ENCODE measurements at regions not wholly inside any gene's neighbourhood (a gene's known extent, or its start where the extent isn't known, plus 50 kb on each side); places are given as distances from the start of the nearest gene placed in this dataset.

GRCh38 chr12:90631591-90632212 is 323.3 kb downstream of the CCER1 start (continued):
- no peak for TF ChIP-seq ZNF687 (IDR thresholded peaks at IDR 0.05)

- SMC1A ChIA-PET (ENCODE audit: uncharacterized antibody, unreplicated experiment) = no interaction called here
- no peak for ATAC-seq
- intact Hi-C loops (cut with micrococcal nuclease; ENCODE audit: unreplicated experiment) = no loop called here
- TF ChIP-seq JUND (IDR thresholded peaks at IDR 0.05; ENCODE audit: low read depth, low read length) (no peak), SMARCA5 (IDR thresholded peaks at IDR 0.05) (no peak), ZBTB40 (IDR thresholded peaks at IDR 0.05; ENCODE audit: borderline replicate concordance) (no peak), MAX (IDR thresholded peaks at IDR 0.05; ENCODE audit: low read depth, low read length) (no peak), HDAC2 (IDR thresholded peaks at IDR 0.05) (no peak), LARP7 (IDR thresholded peaks at IDR 0.05) (no peak), USF2 (IDR thresholded peaks at IDR 0.05; ENCODE audit: borderline replicate concordance, low read depth, low read length) (no peak), RELA (IDR thresholded peaks at IDR 0.05; ENCODE audit: borderline replicate concordance, partially characterized antibody) (no peak), EZH2 (IDR thresholded peaks at IDR 0.05; ENCODE audit: borderline replicate concordance, control insufficient read depth, low read depth, low read length) (no peak), TAF1 (IDR thresholded peaks at IDR 0.05; ENCODE audit: borderline replicate concordance, low read depth, low read length) (no peak), SP1 (IDR thresholded peaks at IDR 0.05; ENCODE audit: low read depth, low read length) (no peak)
These were observed 325.0 kb downstream of the CCER1 start for GRCh38 chr12:90630006-90630405.

More at GRCh38 chr12:90630006-90630405, 325.0 kb downstream of the CCER1 start:
- RAD21 ChIA-PET (ENCODE audit: unreplicated experiment) = no interaction called here
- no peaks in the 10 kb centered on the region for H4K20me1 ChIP-seq (ENCODE audit: control insufficient read depth, insufficient read depth)
- H3K27me3 ChIP-seq (replicated peaks in 1 of 2; ENCODE audit: control insufficient read depth in 2 of 2, insufficient read depth in 2 of 2, low read length in 1 of 2) = no peaks in the 10 kb centered on the region
- H3K9me3 ChIP-seq (replicated peaks; ENCODE audit: control insufficient read depth, insufficient read depth, low read length) = no peaks in the 10 kb centered on the region
- DNase-seq (ENCODE audit: low read depth, low spot score) (no peak), FAIRE-seq (no peak)
- no peak overlapping the region for H3K27ac ChIP-seq (ENCODE audit: control insufficient read depth, insufficient read depth)
- no peaks in the 10 kb centered on the region for H3K4me1 ChIP-seq (ENCODE audit: control insufficient read depth, insufficient read depth, low read length)
- no peaks in the 10 kb centered on the region for H3K79me2 ChIP-seq (ENCODE audit: control insufficient read depth, insufficient read depth, low read length)
- H3K4me3 ChIP-seq = no peak overlapping the region
- H3K9ac ChIP-seq (ENCODE audit: control insufficient read depth, insufficient read depth, low read length) = no peak overlapping the region
- BruUV-seq (replicated peaks) = no TSS peak
- in situ Hi-C loops (cut with MboI) = no loop called here
- no peak overlapping the region for H3K4me2 ChIP-seq (ENCODE audit: control insufficient read depth, insufficient read depth)
- POLR2A ChIA-PET = no interaction called here
- no peak overlapping the region for H2AFZ ChIP-seq (ENCODE audit: control insufficient read depth, low read depth, low read length)
- H3K36me3 ChIP-seq (ENCODE audit: control insufficient read depth in 2 of 2, insufficient read depth in 2 of 2, low read length in 1 of 2) = no peaks in the 10 kb centered on the region
- CTCF ChIA-PET = no interaction called here

Data from GM12878 (cell line).